SK-N-SH (cell line): ENCODE measurements at regions not wholly inside any gene's neighbourhood (a gene's known extent, or its start where the extent isn't known, plus 50 kb on each side); places are given as distances from the start of the nearest gene placed in this dataset.

Experiments used
- CTCF ChIA-PET: fragments of 300-600, 350-600 bp; formaldehyde crosslinking; extraction: SDS; loops from one replicate; lab custom pipeline; 2021; lab: Yijun Ruan, JAX
- POLR2A ChIA-PET: fragments of 350-600 bp; sonication (Branson Sonifier 250); formaldehyde crosslinking; extraction: SDS; loops from one replicate; lab custom pipeline; 2020; ENCODE audit warnings: antibody characterized with exemption, inconsistent platforms; lab: Yijun Ruan, JAX
- DNase-seq: peaks from one replicate; pipeline ENCODE4 v3.0.0; 2012
- H2AFZ ChIP-seq: fragments of 200-600 bp; sonication (generic); 2 replicates; pipeline ENCODE4 v1.8.1; 2016; ENCODE audit warnings: antibody characterized with exemption, mild to moderate bottlenecking, low read depth
- H3F3A ChIP-seq: fragments of 200-600 bp; sonication (generic); replicated peaks from 2 replicates; pipeline ENCODE3; 2016; ENCODE audit warnings: antibody characterized with exemption, mild to moderate bottlenecking; ENCODE audit not compliant: insufficient read depth
- H3K27ac ChIP-seq, 2 experiments: fragments of 200-500 bp in 1 of 2; fragments of 200-600 bp in 1 of 2; sonication (Bioruptor generic) in 1 of 2; sonication (generic), shearing (Covaris generic) in 1 of 2; 2 replicates each; pipeline versions ENCODE4 v1.5.1 to v1.6.1; 2014 to 2016; ENCODE audit warnings: low read depth in 2 of 2, inconsistent platforms in 1 of 2, low read length in 1 of 2, mild to moderate bottlenecking in 1 of 2, mixed read lengths in 1 of 2
- H3K27me3 ChIP-seq: fragments of 200-600 bp; sonication (generic), shearing (Covaris generic); 2 replicates; pipeline ENCODE4 v1.6.1; 2016; ENCODE audit warnings: mixed run types; ENCODE audit not compliant: insufficient read depth
- H3K36me3 ChIP-seq, 2 experiments: fragments of 200-500 bp in 1 of 2; fragments of 200-600 bp in 1 of 2; sonication (Bioruptor generic) in 1 of 2; sonication (generic) in 1 of 2; replicated peaks in 1 of 2; 2 replicates each; pipeline versions ENCODE3 to v1.5.1; 2014 to 2016; ENCODE audit warnings: low read length in 1 of 2, mild to moderate bottlenecking in 1 of 2; ENCODE audit not compliant: insufficient read depth in 2 of 2, control insufficient read depth in 1 of 2
- H3K4me1 ChIP-seq, 2 experiments: fragments of 200-500 bp in 1 of 2; fragments of 200-600 bp in 1 of 2; sonication (Bioruptor generic) in 1 of 2; sonication (generic), shearing (Covaris generic) in 1 of 2; 2 replicates each; pipeline versions ENCODE4 v1.5.1 to v1.6.1; 2014 to 2016; ENCODE audit warnings: low read depth in 1 of 2, low read length in 1 of 2, mixed run types in 1 of 2; ENCODE audit not compliant: insufficient read depth in 2 of 2, control insufficient read depth in 1 of 2
- H3K4me2 ChIP-seq: fragments of 200-600 bp; sonication (generic), shearing (Covaris generic); 2 replicates; pipeline ENCODE4 v1.6.1; 2017; ENCODE audit warnings: mixed run types
- H3K4me3 ChIP-seq, 2 experiments: fragments of 200-500 bp in 1 of 2; fragments of 200-600 bp in 1 of 2; sonication (Bioruptor generic) in 1 of 2; sonication (generic), shearing (Covaris generic) in 1 of 2; 2 replicates each; pipeline versions ENCODE4 v1.5.1 to v1.8.1; 2014 to 2016; ENCODE audit warnings: low read depth in 2 of 2, inconsistent platforms in 1 of 2, low read length in 1 of 2, mild to moderate bottlenecking in 1 of 2, mixed read lengths in 1 of 2, moderate library complexity in 1 of 2
- H3K79me2 ChIP-seq: fragments of 200-600 bp; sonication (generic); 2 replicates; pipeline ENCODE4 v1.8.1; 2017; ENCODE audit warnings: mild to moderate bottlenecking; ENCODE audit not compliant: insufficient read depth
- H3K9ac ChIP-seq: fragments of 200-600 bp; sonication (generic); 2 replicates; pipeline ENCODE4 v1.6.1; 2017; ENCODE audit warnings: mixed run types
- H3K9me2 ChIP-seq: fragments of 200-600 bp; sonication (generic); 2 replicates; pipeline ENCODE4 v1.6.1; 2017; ENCODE audit warnings: mixed run types
- H3K9me3 ChIP-seq: fragments of 200-600 bp; sonication (generic); 2 replicates; pipeline ENCODE4 v1.6.1; 2017; ENCODE audit warnings: mixed run types, mild to moderate bottlenecking, moderate library complexity
- H4K20me1 ChIP-seq: fragments of 200-600 bp; sonication (generic); 2 replicates; pipeline ENCODE4 v1.6.1; 2017; ENCODE audit warnings: mild to moderate bottlenecking, mixed run types; ENCODE audit not compliant: insufficient read depth
- CHD2 ChIP-seq: fragments of 150-350 bp; IDR thresholded peaks from 2 replicates; pipeline ENCODE4 v1.6.1; 2018; ENCODE audit warnings: low read length; ENCODE audit not compliant: partially characterized antibody
- CTCF ChIP-seq: fragments of 200-600 bp; sonication (generic); IDR thresholded peaks from 2 replicates; pipeline ENCODE4 v1.6.1; 2017; ENCODE audit warnings: antibody characterized with exemption, mild to moderate bottlenecking, moderate library complexity
- ELF1 ChIP-seq: IDR thresholded peaks from 2 replicates; pipeline ENCODE4 v1.4.0; 2012
- FOSL2 ChIP-seq: IDR thresholded peaks from 2 replicates; pipeline ENCODE4 v1.4.0; 2012; ENCODE audit warnings: low read depth, mild to moderate bottlenecking, moderate library complexity, borderline replicate concordance
- FOXJ3 ChIP-seq: sonication (generic); formaldehyde crosslinking; IDR thresholded peaks from 2 replicates; pipeline ENCODE4 v1.5.1; 2020; ENCODE audit warnings: mild to moderate bottlenecking, missing genetic modification reagents
- FOXM1 ChIP-seq: IDR thresholded peaks from 2 replicates; pipeline ENCODE4 v1.4.0; 2012; ENCODE audit warnings: low read depth, mild to moderate bottlenecking
- GATA2 ChIP-seq: sonication (generic); formaldehyde crosslinking; IDR thresholded peaks from 2 replicates; pipeline ENCODE4 v1.5.0; 2020; ENCODE audit warnings: mild to moderate bottlenecking, missing genetic modification reagents
- IRF3 ChIP-seq: fragments of 150-350 bp; IDR thresholded peaks from 2 replicates; pipeline ENCODE4 v1.6.1; 2016; ENCODE audit warnings: mild to moderate bottlenecking, low read depth, low read length
- MXI1 ChIP-seq: IDR thresholded peaks from 2 replicates; pipeline ENCODE4 v1.6.1; 2012; ENCODE audit warnings: mild to moderate bottlenecking, low read depth, low read length, improper control_type of control experiment
- NFIC ChIP-seq: IDR thresholded peaks from 2 replicates; pipeline ENCODE4 v1.4.0; 2012; ENCODE audit warnings: borderline replicate concordance
- NRF1 ChIP-seq: IDR thresholded peaks from 2 replicates; pipeline ENCODE4 v1.6.1; 2012; ENCODE audit warnings: low read depth, mild to moderate bottlenecking, low read length
- PBX3 ChIP-seq: IDR thresholded peaks from 2 replicates; pipeline ENCODE4; 2012
- RAD21 ChIP-seq: IDR thresholded peaks from 2 replicates; pipeline ENCODE4 v1.6.1; 2012; ENCODE audit warnings: mild to moderate bottlenecking, low read length
- RCOR1 ChIP-seq: fragments of 150-350 bp; IDR thresholded peaks from 2 replicates; pipeline ENCODE4 v1.6.1; 2017; ENCODE audit warnings: antibody characterized with exemption, low read length
- RXRA ChIP-seq: IDR thresholded peaks from 2 replicates; pipeline ENCODE4 v1.4.0; 2012; ENCODE audit warnings: low read depth, mild to moderate bottlenecking, borderline replicate concordance
- TAF1 ChIP-seq: IDR thresholded peaks from 2 replicates; pipeline ENCODE4 v1.6.1; 2012; ENCODE audit warnings: low read depth, mild to moderate bottlenecking, low read length, moderate library complexity, borderline replicate concordance
- TEAD4 ChIP-seq: IDR thresholded peaks from 2 replicates; pipeline ENCODE4 v1.4.0; 2012; ENCODE audit warnings: mild to moderate bottlenecking, borderline replicate concordance; ENCODE audit not compliant: insufficient read depth
- WGBS: methylation state at CpG from one replicate; pipeline ENCODE4 v1.1.6; 2017; ENCODE audit warnings: low lambda C conversion rate; 5-methylcytosine and 5-hydroxymethylcytosine counted together

- POLR2A ChIA-PET, result no interaction called here
- H4K20me1 ChIP-seq, result no peaks in the 10 kb centered on the region
- H3K9me3 ChIP-seq, result no peaks in the 10 kb centered on the region
- H3K36me3 ChIP-seq, result no peaks in the 10 kb centered on the region
- no peaks in the 10 kb centered on the region for H3K4me1 ChIP-seq
- H3K9me2 ChIP-seq, result no peaks in the 10 kb centered on the region
- H3F3A ChIP-seq, result no peaks in the 10 kb centered on the region
- no peak overlapping the region for H3K27ac ChIP-seq
- no peak overlapping the region for H3K4me3 ChIP-seq
- no peak overlapping the region for H3K9ac ChIP-seq
- 48% methylated on average over 3 of the region's 3 CpGs for WGBS
- no peaks in the 10 kb centered on the region for H3K27me3 ChIP-seq
- no peaks in the 10 kb centered on the region for H3K79me2 ChIP-seq
- no peak overlapping the region for H2AFZ ChIP-seq
- CTCF ChIA-PET, result no interaction called here
- DNase-seq, result no peak
- H3K4me2 ChIP-seq, result no peak overlapping the region
- TF ChIP-seq TAF1 (no peak), NFIC (no peak), FOXM1 (no peak), FOXJ3 (CRISPR knock-in tag) (no peak), TEAD4 (no peak), NRF1 (no peak), CTCF (no peak), GATA2 (CRISPR knock-in tag) (no peak), RCOR1 (no peak), FOSL2 (no peak), CHD2 (no peak), ELF1 (no peak), MXI1 (no peak), RXRA (no peak), IRF3 (no peak)
These were observed 645.1 kb upstream of the RBFOX1 start for GRCh38 chr16:6687593-6687992.

GRCh38 chr16:6684076-6684673 is 648.5 kb upstream of the RBFOX1 start:
- H3K9me3 ChIP-seq, result no peaks in the 10 kb centered on the region
- 8% methylated on average over 7 of the region's 7 CpGs for WGBS
- DNase-seq, result peak; percentile 36

More at GRCh38 chr16:6684076-6684673, 648.5 kb upstream of the RBFOX1 start:
- no peak overlapping the region for H2AFZ ChIP-seq
- H3K79me2 ChIP-seq, result no peaks in the 10 kb centered on the region
- H3F3A ChIP-seq, result no peaks in the 10 kb centered on the region
- no peak overlapping the region for H3K4me2 ChIP-seq
- H4K20me1 ChIP-seq, result no peaks in the 10 kb centered on the region
- ChIA-PET POLR2A (no interaction called here), CTCF (interaction anchor here (0.6 to 3.7 kb wide), 16 partner anchors 11 to 1493 kb away, joined by 3 to 26 read pairs (median 6); no protein-coding TSS in a partner anchor)
- peak; percentile 33 for TF ChIP-seq CTCF
- TF ChIP-seq RAD21, result peak; percentile 78
- no peak for TF ChIP-seq PBX3
- no peaks in the 10 kb centered on the region for H3K27me3 ChIP-seq
- no peak overlapping the region for H3K9ac ChIP-seq
- peak overlapping the region in 1 of 2 experiments; percentile 26; a peak in 1 of 4 replicates for H3K4me3 ChIP-seq
- H3K4me1 ChIP-seq, result no peaks in the 10 kb centered on the region
- H3K27ac ChIP-seq, result no peak overlapping the region
- no peaks in the 10 kb centered on the region for H3K36me3 ChIP-seq
- no peaks in the 10 kb centered on the region for H3K9me2 ChIP-seq
